Neural cell (in vitro differentiated cells): ENCODE measurements at regions not wholly inside any gene's neighbourhood (a gene's known extent, or its start where the extent isn't known, plus 50 kb on each side); places are given as distances from the start of the nearest gene placed in this dataset.

Experiments used
- CTCF ChIP-seq: fragments of 450-650 bp; IDR thresholded peaks from 2 replicates; pipeline ENCODE4 v1.5.1; 2014; ENCODE audit warnings: antibody characterized with exemption, mild to moderate bottlenecking, moderate library complexity; ENCODE audit not compliant: poor library complexity, severe bottlenecking
- EZH2 ChIP-seq: fragments of 200-600, 300-800 bp; shearing (Covaris generic), sonication (generic); IDR thresholded peaks from 2 replicates; pipeline ENCODE4 v1.6.1; 2014; ENCODE audit warnings: antibody characterized with exemption, low read length, borderline replicate concordance, mild to moderate bottlenecking; ENCODE audit not compliant: insufficient read depth, poor library complexity, severe bottlenecking
- POLR2AphosphoS5 ChIP-seq: IDR thresholded peaks from 2 replicates; pipeline ENCODE4 v1.6.1; 2012

GRCh38 chr14:53500191-53500590, 347.1 kb upstream of the DDHD1 start:
- TF ChIP-seq CTCF (no peak), EZH2 (no peak), POLR2AphosphoS5 (no peak)
